ENCODE measurements at regions not wholly inside any gene's neighbourhood (a gene's known extent, or its start where the extent isn't known, plus 50 kb on each side); places are given as distances from the start of the nearest gene placed in this dataset.

DNA sequence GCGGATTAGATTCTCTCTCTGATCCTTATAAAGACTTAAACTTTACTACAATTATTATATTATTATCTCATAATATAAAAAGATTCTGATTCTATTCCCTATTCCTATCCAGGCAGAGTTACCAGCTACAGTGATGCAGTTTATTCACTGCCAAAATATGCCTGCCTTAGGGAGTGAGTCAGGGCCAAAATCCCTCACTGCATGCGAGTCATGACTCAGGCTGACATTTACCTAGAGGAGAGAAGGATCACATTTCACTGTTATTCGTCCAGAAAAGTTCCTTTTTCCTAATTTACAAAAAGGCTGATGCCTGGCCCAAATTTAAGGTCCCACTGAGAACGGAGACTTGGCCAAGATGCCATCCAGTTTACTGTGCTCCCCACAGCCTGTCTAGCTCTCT is 168.5 kb upstream of the LDB2 start:
- TF ChIP-seq EZH2 (IDR thresholded peaks at IDR 0.05) (no peak), POLR2AphosphoS5 (IDR thresholded peaks at IDR 0.05; ENCODE audit: borderline replicate concordance, low read depth, low read length) (no peak), FOXP2 (optimal IDR thresholded peaks at IDR 0.05; ENCODE audit: control extremely low read depth, extremely low read length, insufficient read depth) (no peak)

Data from SK-N-MC (cell line).